ENCODE measurements at regions not wholly inside any gene's neighbourhood (a gene's known extent, or its start where the extent isn't known, plus 50 kb on each side); places are given as distances from the start of the nearest gene placed in this dataset.

GRCh38 chr4:137156054-137156453 is 376.2 kb downstream of the PCDH18 start:
- no peak overlapping the region for H3K4me2 ChIP-seq
- no peaks in the 10 kb centered on the region for H3K9me3 ChIP-seq (ENCODE audit: low read depth)
- no peaks in the 10 kb centered on the region for H3F3A ChIP-seq (ENCODE audit: low read depth)
- H3K27me3 ChIP-seq = no peaks in the 10 kb centered on the region
- TF ChIP-seq EZH2phosphoT487 (IDR thresholded peaks at IDR 0.05) = no peak
- no peak for TF ChIP-seq CTCF (IDR thresholded peaks at IDR 0.05)
- TF ChIP-seq EZH2 (IDR thresholded peaks at IDR 0.05) = no peak
- H3K4me1 ChIP-seq = no peaks in the 10 kb centered on the region
- DNase-seq (ENCODE audit: low spot score) = no peak
- Mint-ChIP-seq H3K4me1 (no peaks in the 10 kb centered on the region), H3K27ac (no peak overlapping the region), H3K36me3 (no peaks in the 10 kb centered on the region), H3K4me3 (no peak overlapping the region), H3K9me3 (no peaks in the 10 kb centered on the region), H3K27me3 (ENCODE audit: insufficient read depth, low read depth) (no peaks in the 10 kb centered on the region)
- H3K27ac ChIP-seq = no peak overlapping the region
- H3K9ac ChIP-seq = no peak overlapping the region
- H4K20me1 ChIP-seq (ENCODE audit: low read depth) = no peaks in the 10 kb centered on the region
- no peak overlapping the region for H2AFZ ChIP-seq (replicated peaks)
- no peaks in the 10 kb centered on the region for H3K79me2 ChIP-seq (ENCODE audit: low read depth)
- no peaks in the 10 kb centered on the region for H3K36me3 ChIP-seq
- H3K4me3 ChIP-seq = no peak overlapping the region

- no peak for DNase-seq (ENCODE audit: low spot score)
- Histone ChIP-seq H4K20me1 (ENCODE audit: low read depth) (no peaks in the 10 kb centered on the region), H3K4me3 (no peak overlapping the region), H3K4me1 (no peaks in the 10 kb centered on the region), H3K9me3 (ENCODE audit: low read depth) (no peaks in the 10 kb centered on the region), H2AFZ (replicated peaks) (no peak overlapping the region), H3K36me3 (no peaks in the 10 kb centered on the region), H3K4me2 (no peak overlapping the region), H3K9ac (no peak overlapping the region), H3K79me2 (ENCODE audit: low read depth) (no peaks in the 10 kb centered on the region), H3F3A (ENCODE audit: low read depth) (no peaks in the 10 kb centered on the region), H3K27ac (no peak overlapping the region), H3K27me3 (no peaks in the 10 kb centered on the region)
- H3K4me1 Mint-ChIP-seq = no peaks in the 10 kb centered on the region
- H3K4me3 Mint-ChIP-seq = no peak overlapping the region
- no peaks in the 10 kb centered on the region for H3K9me3 Mint-ChIP-seq
- H3K27me3 Mint-ChIP-seq (ENCODE audit: insufficient read depth, low read depth) = no peaks in the 10 kb centered on the region
- H3K27ac Mint-ChIP-seq = no peak overlapping the region
- no peak for TF ChIP-seq CTCF (IDR thresholded peaks at IDR 0.05)
- no peak for TF ChIP-seq EZH2 (IDR thresholded peaks at IDR 0.05)
- TF ChIP-seq EZH2phosphoT487 (IDR thresholded peaks at IDR 0.05) = no peak
- no peaks in the 10 kb centered on the region for H3K36me3 Mint-ChIP-seq
Measured at GRCh38 chr4:137131201-137131600, 401.1 kb downstream of the PCDH18 start.

- no peak overlapping the region for H2AFZ ChIP-seq (replicated peaks)
- H3K27me3 ChIP-seq = no peaks in the 10 kb centered on the region
- H3K36me3 Mint-ChIP-seq = no peaks in the 10 kb centered on the region
- no peaks in the 10 kb centered on the region for H3K9me3 ChIP-seq (ENCODE audit: low read depth)
- no peak overlapping the region for H3K4me3 Mint-ChIP-seq
- no peaks in the 10 kb centered on the region for H3F3A ChIP-seq (ENCODE audit: low read depth)
- no peak overlapping the region for H3K4me3 ChIP-seq
- no peak for DNase-seq (ENCODE audit: low spot score)
- TF ChIP-seq EZH2 (IDR thresholded peaks at IDR 0.05) (no peak), CTCF (IDR thresholded peaks at IDR 0.05) (no peak), EZH2phosphoT487 (IDR thresholded peaks at IDR 0.05) (no peak)
- H3K27ac Mint-ChIP-seq = no peak overlapping the region
- H3K27me3 Mint-ChIP-seq (ENCODE audit: insufficient read depth, low read depth) = no peaks in the 10 kb centered on the region
- no peak overlapping the region for H3K27ac ChIP-seq
- H3K9me3 Mint-ChIP-seq = no peaks in the 10 kb centered on the region
- H3K4me1 Mint-ChIP-seq = peaks cover 3% of the 10 kb centered on the region
- no peak overlapping the region for H3K4me2 ChIP-seq
- no peaks in the 10 kb centered on the region for H3K79me2 ChIP-seq (ENCODE audit: low read depth)
- H3K4me1 ChIP-seq = no peaks in the 10 kb centered on the region
- H3K9ac ChIP-seq = no peak overlapping the region
- no peaks in the 10 kb centered on the region for H3K36me3 ChIP-seq
- no peaks in the 10 kb centered on the region for H4K20me1 ChIP-seq (ENCODE audit: low read depth)
Measured at GRCh38 chr4:137129845-137130244, 402.4 kb downstream of the PCDH18 start.

- Mint-ChIP-seq H3K27me3 (ENCODE audit: insufficient read depth, low read depth) (no peaks in the 10 kb centered on the region), H3K4me1 (peaks cover 5% of the 10 kb centered on the region), H3K4me3 (no peak overlapping the region), H3K27ac (no peak overlapping the region), H3K9me3 (no peaks in the 10 kb centered on the region), H3K36me3 (no peaks in the 10 kb centered on the region)
- no peak for DNase-seq (ENCODE audit: low spot score)
- Histone ChIP-seq H2AFZ (replicated peaks) (no peak overlapping the region), H3K9me3 (ENCODE audit: low read depth) (no peaks in the 10 kb centered on the region), H3K27ac (no peak overlapping the region), H3K4me3 (no peak overlapping the region), H3K9ac (no peak overlapping the region), H3K27me3 (no peaks in the 10 kb centered on the region), H3K4me2 (no peak overlapping the region), H3K79me2 (ENCODE audit: low read depth) (no peaks in the 10 kb centered on the region), H4K20me1 (ENCODE audit: low read depth) (no peaks in the 10 kb centered on the region), H3F3A (ENCODE audit: low read depth) (no peaks in the 10 kb centered on the region), H3K36me3 (no peaks in the 10 kb centered on the region), H3K4me1 (no peaks in the 10 kb centered on the region)
- TF ChIP-seq EZH2phosphoT487 (IDR thresholded peaks at IDR 0.05) = no peak
Measured at GRCh38 chr4:137129441-137129840, 402.9 kb downstream of the PCDH18 start.
